ENCODE measurements at regions not wholly inside any gene's neighbourhood (a gene's known extent, or its start where the extent isn't known, plus 50 kb on each side); places are given as distances from the start of the nearest gene placed in this dataset.
"Not testable (repeated sequence)": the region's sequence is repeated elsewhere in the genome, so short reads cannot be mapped to it uniquely, and the experiment has no call there.

GRCh38 chr15:24534032-24534431 lies 141.5 kb upstream of the NPAP1 start:
- not testable (repeated sequence) for DNase-seq

GRCh38 chr15:24557281-24557680 lies 118.3 kb upstream of the NPAP1 start:
- DNase-seq = not testable (repeated sequence)

DNA sequence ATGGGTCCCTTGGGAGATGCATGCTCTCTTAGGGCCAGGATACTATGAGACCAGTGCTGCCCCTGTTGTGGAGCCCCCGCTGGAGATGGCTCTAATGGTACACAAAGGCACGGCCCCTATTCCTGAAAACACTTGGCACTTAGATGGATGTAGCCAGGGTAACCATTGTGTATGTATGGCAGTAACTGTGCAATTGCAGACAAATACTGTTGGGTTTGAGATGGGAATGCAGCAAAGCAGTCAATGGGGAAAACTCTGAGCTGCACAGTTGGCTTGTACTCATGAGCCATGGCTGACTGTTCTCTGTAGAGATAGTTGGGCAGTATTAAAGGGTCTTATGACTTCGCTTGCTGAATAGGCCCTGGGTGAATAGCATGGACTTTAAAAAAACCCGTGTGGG lies 67.9 kb upstream of the NPAP1 start:
- no peak for DNase-seq

- DNase-seq = no peak
Observed at GRCh38 chr15:24617646-24618045, 57.9 kb upstream of the NPAP1 start.

- no peak for DNase-seq
Observed at GRCh38 chr15:24621630-24622215, 53.9 kb upstream of the NPAP1 start.
